ENCODE measurements at regions not wholly inside any gene's neighbourhood (a gene's known extent, or its start where the extent isn't known, plus 50 kb on each side); places are given as distances from the start of the nearest gene placed in this dataset.

GRCh38 chr12:97751704-97752103 lies 289.1 kb downstream of the RMST start:
- Histone ChIP-seq H3K27me3 (ENCODE audit: control insufficient read depth, insufficient read depth, low read length) (no peaks in the 10 kb centered on the region), H3K36me3 (ENCODE audit: control insufficient read depth, insufficient read depth, low read length) (no peaks in the 10 kb centered on the region), H3K27ac (ENCODE audit: low read depth, low read length) (no peak overlapping the region), H3K4me3 (ENCODE audit: low read depth, low read length) (no peak overlapping the region), H3K9me3 (ENCODE audit: control insufficient read depth, insufficient read depth, low read length) (no peaks in the 10 kb centered on the region), H3K4me1 (ENCODE audit: control insufficient read depth, insufficient read depth, low read length) (no peaks in the 10 kb centered on the region)
- no peak for DNase-seq (ENCODE audit: low read depth in 4 of 6, low spot score in 6 of 6)
- no CpG with 5 or more reads among the region's 3 CpGs for WGBS (ENCODE audit: insufficient coverage)

GRCh38 chr12:97752129-97752528 lies 289.5 kb downstream of the RMST start:
- Histone ChIP-seq H3K9me3 (ENCODE audit: control insufficient read depth, insufficient read depth, low read length) (no peaks in the 10 kb centered on the region), H3K4me3 (ENCODE audit: low read depth, low read length) (no peak overlapping the region), H3K36me3 (ENCODE audit: control insufficient read depth, insufficient read depth, low read length) (no peaks in the 10 kb centered on the region), H3K4me1 (ENCODE audit: control insufficient read depth, insufficient read depth, low read length) (no peaks in the 10 kb centered on the region), H3K27me3 (ENCODE audit: control insufficient read depth, insufficient read depth, low read length) (no peaks in the 10 kb centered on the region), H3K27ac (ENCODE audit: low read depth, low read length) (no peak overlapping the region)
- DNase-seq (ENCODE audit: low read depth in 4 of 6, low spot score in 6 of 6) = no peak

GRCh38 chr12:97753332-97753731 lies 290.7 kb downstream of the RMST start:
- no peak for DNase-seq (ENCODE audit: low read depth in 4 of 6, low spot score in 6 of 6)
- WGBS (ENCODE audit: insufficient coverage) = no CpG with 5 or more reads among the region's 2 CpGs
- H3K27ac ChIP-seq (ENCODE audit: low read depth, low read length) = no peak overlapping the region
- no peaks in the 10 kb centered on the region for H3K27me3 ChIP-seq (ENCODE audit: control insufficient read depth, insufficient read depth, low read length)
- H3K4me1 ChIP-seq (ENCODE audit: control insufficient read depth, insufficient read depth, low read length) = no peaks in the 10 kb centered on the region
- H3K36me3 ChIP-seq (ENCODE audit: control insufficient read depth, insufficient read depth, low read length) = no peaks in the 10 kb centered on the region
- H3K9me3 ChIP-seq (ENCODE audit: control insufficient read depth, insufficient read depth, low read length) = no peaks in the 10 kb centered on the region
- H3K4me3 ChIP-seq (ENCODE audit: low read depth, low read length) = no peak overlapping the region

GRCh38 chr12:97754306-97754705 lies 291.7 kb downstream of the RMST start:
- no peak for DNase-seq (ENCODE audit: low read depth in 4 of 6, low spot score in 6 of 6)
- H3K4me1 ChIP-seq (ENCODE audit: control insufficient read depth, insufficient read depth, low read length) = no peaks in the 10 kb centered on the region
- no peaks in the 10 kb centered on the region for H3K9me3 ChIP-seq (ENCODE audit: control insufficient read depth, insufficient read depth, low read length)
- 100% methylated on average over 1 of the region's 3 CpGs for WGBS (ENCODE audit: insufficient coverage)
- no peaks in the 10 kb centered on the region for H3K36me3 ChIP-seq (ENCODE audit: control insufficient read depth, insufficient read depth, low read length)
- no peak overlapping the region for H3K27ac ChIP-seq (ENCODE audit: low read depth, low read length)
- no peaks in the 10 kb centered on the region for H3K27me3 ChIP-seq (ENCODE audit: control insufficient read depth, insufficient read depth, low read length)
- H3K4me3 ChIP-seq (ENCODE audit: low read depth, low read length) = no peak overlapping the region

- H3K4me1 ChIP-seq (ENCODE audit: control insufficient read depth, insufficient read depth, low read length) = no peaks in the 10 kb centered on the region
- H3K9me3 ChIP-seq (ENCODE audit: control insufficient read depth, insufficient read depth, low read length) = no peaks in the 10 kb centered on the region
- 100% methylated on average over 2 of the region's 10 CpGs for WGBS (ENCODE audit: insufficient coverage)
- H3K27me3 ChIP-seq (ENCODE audit: control insufficient read depth, insufficient read depth, low read length) = no peaks in the 10 kb centered on the region
- no peaks in the 10 kb centered on the region for H3K36me3 ChIP-seq (ENCODE audit: control insufficient read depth, insufficient read depth, low read length)
- no peak overlapping the region for H3K27ac ChIP-seq (ENCODE audit: low read depth, low read length)
- DNase-seq (ENCODE audit: low read depth in 4 of 6, low spot score in 6 of 6) = peak in 1 of 6 donors; percentile 15
- no peak overlapping the region for H3K4me3 ChIP-seq (ENCODE audit: low read depth, low read length)
These were observed 293.6 kb downstream of the RMST start for GRCh38 chr12:97756066-97756666.

- no peak overlapping the region for H3K27ac ChIP-seq (ENCODE audit: low read depth, low read length)
- no peak for DNase-seq (ENCODE audit: low read depth in 4 of 6, low spot score in 6 of 6)
- H3K4me1 ChIP-seq (ENCODE audit: control insufficient read depth, insufficient read depth, low read length) = no peaks in the 10 kb centered on the region
- WGBS (ENCODE audit: insufficient coverage) = no CpG with 5 or more reads among the region's 2 CpGs
- H3K36me3 ChIP-seq (ENCODE audit: control insufficient read depth, insufficient read depth, low read length) = no peaks in the 10 kb centered on the region
- no peaks in the 10 kb centered on the region for H3K27me3 ChIP-seq (ENCODE audit: control insufficient read depth, insufficient read depth, low read length)
- H3K4me3 ChIP-seq (ENCODE audit: low read depth, low read length) = no peak overlapping the region
- H3K9me3 ChIP-seq (ENCODE audit: control insufficient read depth, insufficient read depth, low read length) = no peaks in the 10 kb centered on the region
These were observed 294.1 kb downstream of the RMST start for GRCh38 chr12:97756741-97757140.

- H3K9me3 ChIP-seq (ENCODE audit: control insufficient read depth, insufficient read depth, low read length) = no peaks in the 10 kb centered on the region
- WGBS (ENCODE audit: insufficient coverage) = 65% methylated on average over 4 of the region's 6 CpGs
- no peak overlapping the region for H3K27ac ChIP-seq (ENCODE audit: low read depth, low read length)
- no peaks in the 10 kb centered on the region for H3K4me1 ChIP-seq (ENCODE audit: control insufficient read depth, insufficient read depth, low read length)
- no peak overlapping the region for H3K4me3 ChIP-seq (ENCODE audit: low read depth, low read length)
- peak in 1 of 6 donors; percentile 36 for DNase-seq (ENCODE audit: low read depth in 4 of 6, low spot score in 6 of 6)
- no peaks in the 10 kb centered on the region for H3K36me3 ChIP-seq (ENCODE audit: control insufficient read depth, insufficient read depth, low read length)
- H3K27me3 ChIP-seq (ENCODE audit: control insufficient read depth, insufficient read depth, low read length) = no peaks in the 10 kb centered on the region
These were observed 295.0 kb downstream of the RMST start for GRCh38 chr12:97757481-97758193.

- H3K27ac ChIP-seq (ENCODE audit: low read depth, low read length) = no peak overlapping the region
- DNase-seq (ENCODE audit: low read depth in 4 of 6, low spot score in 6 of 6) = no peak
- WGBS (ENCODE audit: insufficient coverage) = no CpG with 5 or more reads among the region's 1 CpG
These were observed 295.5 kb downstream of the RMST start for GRCh38 chr12:97758194-97758501.

GRCh38 chr12:97758586-97758985 lies 296.0 kb downstream of the RMST start:
- Histone ChIP-seq H3K4me3 (ENCODE audit: low read depth, low read length) (no peak overlapping the region), H3K4me1 (ENCODE audit: control insufficient read depth, insufficient read depth, low read length) (no peaks in the 10 kb centered on the region), H3K9me3 (ENCODE audit: control insufficient read depth, insufficient read depth, low read length) (no peaks in the 10 kb centered on the region), H3K27me3 (ENCODE audit: control insufficient read depth, insufficient read depth, low read length) (no peaks in the 10 kb centered on the region), H3K36me3 (ENCODE audit: control insufficient read depth, insufficient read depth, low read length) (no peaks in the 10 kb centered on the region), H3K27ac (ENCODE audit: low read depth, low read length) (no peak overlapping the region)
- no CpG with 5 or more reads among the region's 1 CpG for WGBS (ENCODE audit: insufficient coverage)
- DNase-seq (ENCODE audit: low read depth in 4 of 6, low spot score in 6 of 6) = no peak

More at GRCh38 chr12:97758194-97758501, 295.5 kb downstream of the RMST start:
- no peaks in the 10 kb centered on the region for H3K36me3 ChIP-seq (ENCODE audit: control insufficient read depth, insufficient read depth, low read length)
- H3K4me3 ChIP-seq (ENCODE audit: low read depth, low read length) = no peak overlapping the region
- no peaks in the 10 kb centered on the region for H3K4me1 ChIP-seq (ENCODE audit: control insufficient read depth, insufficient read depth, low read length)
- no peaks in the 10 kb centered on the region for H3K9me3 ChIP-seq (ENCODE audit: control insufficient read depth, insufficient read depth, low read length)
- H3K27me3 ChIP-seq (ENCODE audit: control insufficient read depth, insufficient read depth, low read length) = no peaks in the 10 kb centered on the region

GRCh38 chr12:97760601-97761000 lies 298.0 kb downstream of the RMST start:
- DNase-seq (ENCODE audit: low read depth in 4 of 6, low spot score in 6 of 6) = no peak
- H3K4me1 ChIP-seq (ENCODE audit: control insufficient read depth, insufficient read depth, low read length) = no peaks in the 10 kb centered on the region
- H3K4me3 ChIP-seq (ENCODE audit: low read depth, low read length) = no peak overlapping the region
- no peaks in the 10 kb centered on the region for H3K36me3 ChIP-seq (ENCODE audit: control insufficient read depth, insufficient read depth, low read length)
- H3K27ac ChIP-seq (ENCODE audit: low read depth, low read length) = no peak overlapping the region
- WGBS (ENCODE audit: insufficient coverage) = 95% methylated on average over 2 of the region's 3 CpGs
- no peaks in the 10 kb centered on the region for H3K9me3 ChIP-seq (ENCODE audit: control insufficient read depth, insufficient read depth, low read length)
- H3K27me3 ChIP-seq (ENCODE audit: control insufficient read depth, insufficient read depth, low read length) = no peaks in the 10 kb centered on the region
